Kidney glomerular epithelial cell (primary cell): ENCODE measurements at regions not wholly inside any gene's neighbourhood (a gene's known extent, or its start where the extent isn't known, plus 50 kb on each side); places are given as distances from the start of the nearest gene placed in this dataset.
"Not testable (repeated sequence)": the region's sequence is repeated elsewhere in the genome, so short reads cannot be mapped to it uniquely, and the experiment has no call there.

ENCODE experiments used
- DNase-seq: peaks from one replicate; lab custom pipeline; 2025; lab: John Stamatoyannopoulos, UW

- DNase-seq = no peak
These were observed 176.1 kb upstream of the PFKP start for GRCh38 chr10:2891073-2891769.

DNA sequence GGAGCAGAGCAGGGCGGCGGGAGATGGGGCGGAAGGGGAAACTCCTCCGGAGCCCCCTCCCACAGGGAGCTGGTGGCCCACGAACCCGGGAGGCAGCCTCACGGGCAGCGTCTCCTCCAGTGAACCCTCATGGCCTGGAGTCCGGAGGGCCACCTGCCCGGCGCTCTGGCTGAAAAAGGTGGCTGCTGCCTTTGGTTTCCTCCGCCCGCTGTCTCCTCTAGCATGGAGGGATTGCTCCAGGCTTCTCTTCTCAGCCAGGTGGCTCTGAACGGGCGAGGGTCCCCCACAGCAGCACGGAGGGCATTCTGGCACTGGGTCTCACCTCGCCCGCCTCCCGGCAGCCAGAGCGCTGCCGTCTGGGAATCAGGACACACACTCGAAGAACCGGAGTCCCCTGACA is 177.3 kb upstream of the PFKP start:
- DNase-seq = no peak

GRCh38 chr10:2888403-2889004 is 178.8 kb upstream of the PFKP start:
- DNase-seq = no peak

DNA sequence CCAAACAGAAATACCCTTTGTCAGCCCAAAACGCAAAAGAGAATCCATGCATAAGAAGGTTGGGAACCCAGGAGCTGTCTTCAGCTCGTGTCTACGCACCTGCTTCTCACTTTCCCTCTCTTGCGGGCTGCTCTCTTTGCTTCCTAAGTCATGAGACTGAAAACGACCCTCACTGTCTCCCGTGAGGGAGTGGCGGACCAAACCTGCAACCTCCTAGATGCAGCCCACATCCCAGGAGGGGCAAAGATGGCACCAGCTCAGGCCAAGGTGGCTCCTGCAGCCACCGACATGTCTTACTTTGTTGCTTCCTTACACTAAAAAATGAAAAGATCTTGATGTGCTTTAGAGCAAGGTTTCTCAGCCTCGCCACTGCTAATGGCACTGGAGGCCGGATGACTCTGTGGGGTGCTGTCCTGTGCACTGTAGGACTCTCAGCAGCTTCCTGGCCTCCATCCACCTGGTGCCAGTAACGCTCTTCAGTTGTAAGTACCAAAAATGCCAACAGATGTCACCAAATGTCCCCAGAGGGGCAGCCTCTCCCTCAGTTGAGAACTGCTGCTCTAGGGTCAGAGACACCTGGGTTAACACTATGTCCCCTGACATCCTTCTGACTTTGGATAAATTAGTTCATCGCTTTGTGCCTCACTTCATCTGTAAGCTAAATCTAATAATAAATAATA is 179.8 kb upstream of the PFKP start:
- no peak for DNase-seq

GRCh38 chr10:2886662-2887061 is 180.7 kb upstream of the PFKP start:
- DNase-seq = no peak

DNA sequence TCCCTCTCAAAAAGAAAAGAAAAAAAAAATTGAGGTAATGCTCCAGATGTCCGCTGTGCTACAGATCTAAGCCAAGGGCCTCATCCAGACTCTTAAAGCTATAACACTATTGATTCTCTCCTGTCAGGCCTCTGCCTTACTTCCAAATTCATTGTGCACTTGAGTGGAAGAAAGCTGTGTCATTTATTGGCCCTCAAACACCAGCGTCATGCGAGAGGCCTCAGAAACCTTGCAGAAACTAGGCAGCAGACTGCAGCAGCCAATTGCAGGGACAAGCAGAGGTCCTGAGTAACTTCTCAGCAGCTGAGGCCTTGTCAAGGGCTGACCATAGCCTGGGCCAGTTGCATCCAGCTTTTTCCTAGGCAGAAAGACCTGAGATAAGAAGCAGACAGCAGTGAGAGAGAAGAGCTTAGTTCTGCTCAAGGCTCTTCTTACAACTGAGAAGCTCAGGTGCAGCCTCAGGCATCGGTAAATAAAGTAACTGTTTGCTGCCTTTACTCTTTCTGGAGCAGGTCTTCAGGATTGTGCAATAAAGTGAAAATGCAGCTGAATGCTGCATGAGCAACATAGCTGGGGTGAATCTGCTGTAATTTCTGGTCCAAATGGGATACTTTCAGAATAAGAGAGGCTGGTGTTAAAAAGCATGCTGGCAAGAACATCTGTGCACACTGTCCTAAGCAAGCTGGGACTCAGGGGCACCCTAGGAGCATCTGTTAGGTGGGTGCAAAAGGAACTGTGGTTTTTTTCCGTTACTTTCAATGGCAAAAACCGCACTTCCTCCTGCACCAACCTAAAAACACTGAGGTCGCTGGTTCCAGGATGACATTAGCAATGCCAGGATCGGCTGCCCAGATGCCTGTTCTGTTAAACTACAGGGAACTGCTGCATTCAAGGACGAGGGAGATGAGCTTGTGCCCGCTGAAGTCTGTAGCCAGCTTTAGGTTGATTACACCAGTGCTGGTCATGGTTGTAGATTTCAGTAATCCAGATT is 181.8 kb upstream of the PFKP start:
- no peak for DNase-seq

- not testable (repeated sequence) for DNase-seq
These were observed 183.3 kb upstream of the PFKP start for GRCh38 chr10:2883983-2884540.

DNA sequence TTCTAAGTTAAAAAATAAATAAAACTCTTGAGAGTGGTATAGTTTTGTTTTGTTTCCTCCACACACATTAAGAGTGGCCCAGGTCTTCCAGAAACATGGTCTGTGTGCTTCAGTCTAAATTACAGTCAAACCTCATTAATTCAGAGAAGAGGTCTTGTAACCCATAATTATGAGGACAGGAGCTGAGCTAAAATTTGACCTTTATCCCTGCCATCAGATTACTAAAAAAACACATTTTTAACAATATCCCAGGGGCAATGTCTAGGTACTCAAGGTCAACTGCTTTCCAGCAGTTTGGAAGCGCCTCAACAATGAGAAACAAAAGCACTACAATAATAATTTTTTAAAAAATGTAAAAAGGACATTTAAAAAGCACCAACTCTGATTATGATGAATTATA is 184.1 kb upstream of the PFKP start:
- DNase-seq = no peak

DNA sequence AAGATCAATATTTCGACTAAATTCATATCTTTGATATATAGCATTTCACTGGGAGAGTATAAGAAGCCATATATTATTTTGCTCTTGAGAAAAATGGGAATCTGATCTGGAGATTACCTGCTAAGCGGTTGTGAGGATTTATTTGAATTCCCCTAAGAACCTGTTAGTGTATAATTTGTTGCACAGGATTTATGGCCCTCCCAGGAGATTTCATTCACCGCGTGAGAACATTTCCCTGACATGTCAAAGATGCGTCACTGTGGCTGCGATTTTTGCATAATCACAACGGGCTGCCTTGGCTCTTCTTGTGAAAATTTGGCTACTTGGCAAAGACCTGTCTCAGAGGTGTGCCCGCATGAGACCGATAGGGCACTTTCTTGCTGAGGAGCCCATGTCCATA is 184.7 kb upstream of the PFKP start:
- no peak for DNase-seq

- no peak for DNase-seq
These were observed 185.4 kb upstream of the PFKP start for GRCh38 chr10:2881720-2882620.

- not testable (repeated sequence) for DNase-seq
These were observed 187.3 kb upstream of the PFKP start for GRCh38 chr10:2880050-2880449.

GRCh38 chr10:2878818-2879217 is 188.5 kb upstream of the PFKP start:
- no peak for DNase-seq

GRCh38 chr10:2876032-2876431 is 191.3 kb upstream of the PFKP start:
- DNase-seq = no peak

- DNase-seq = no peak
These were observed 192.4 kb upstream of the PFKP start for GRCh38 chr10:2874963-2875362.

DNA sequence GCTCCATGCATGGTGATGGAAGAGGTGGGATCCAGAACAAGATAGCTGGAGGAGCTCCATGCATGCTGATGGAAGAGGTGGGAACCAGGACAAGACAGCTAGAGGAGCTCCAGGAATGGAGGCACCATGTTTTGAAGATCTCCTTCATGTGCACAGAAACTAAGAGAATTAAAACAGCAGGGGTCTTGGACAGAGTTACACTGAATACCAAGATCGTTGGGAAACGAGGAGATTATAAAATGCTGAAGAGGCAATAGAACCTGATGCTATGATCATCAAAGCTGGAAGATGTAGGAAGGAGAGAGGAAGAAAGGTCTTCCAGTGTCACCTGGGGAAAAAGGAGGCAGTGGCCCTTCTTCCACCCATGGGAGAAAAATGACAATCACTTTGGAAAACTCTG is 193.6 kb upstream of the PFKP start:
- no peak for DNase-seq

- no peak for DNase-seq
These were observed 195.6 kb upstream of the PFKP start for GRCh38 chr10:2871673-2872219.

- DNase-seq = no peak
These were observed 196.7 kb upstream of the PFKP start for GRCh38 chr10:2870654-2871053.

DNA sequence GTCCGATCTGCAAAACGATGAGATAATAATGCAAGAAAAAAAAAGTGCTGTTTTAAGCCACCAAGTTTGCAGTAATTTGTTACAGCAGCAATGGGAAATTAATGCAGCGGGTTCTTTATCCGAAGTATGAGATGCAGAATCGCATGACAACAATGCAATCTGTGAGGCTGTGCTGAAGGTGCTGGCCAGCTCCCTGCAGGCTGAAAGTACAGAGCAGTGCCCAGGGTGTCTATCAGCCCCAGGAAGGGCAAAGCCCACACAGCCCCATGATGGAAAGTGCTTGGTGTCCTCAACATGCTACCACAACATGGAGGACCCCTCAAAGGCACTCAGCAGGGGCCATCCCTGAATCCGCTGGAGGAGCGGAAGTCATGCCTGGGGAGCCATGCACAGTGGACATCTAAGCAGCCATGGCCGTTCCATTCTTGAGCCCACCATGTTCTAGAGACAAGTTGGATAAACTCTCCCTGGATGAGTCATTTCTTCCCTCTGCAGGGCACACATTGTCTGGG is 199.5 kb upstream of the PFKP start:
- DNase-seq = no peak

- no peak for DNase-seq
These were observed 200.8 kb upstream of the PFKP start for GRCh38 chr10:2866569-2866968.

GRCh38 chr10:2861632-2862210 is 205.6 kb upstream of the PFKP start:
- DNase-seq = no peak
